Tongue (tissue), 1 donor: ENCODE measurements at regions not wholly inside any gene's neighbourhood (a gene's known extent, or its start where the extent isn't known, plus 50 kb on each side); places are given as distances from the start of the nearest gene placed in this dataset.
A peak's percentile ranks its signal among the peaks of the same experiment; 100 is the strongest.

ENCODE experiments used
- DNase-seq: peaks from one replicate; pipeline ENCODE4 v3.0.0-alpha.2; 2015

- DNase-seq: no peak
These were observed 188.2 kb downstream of the CCT6B start for GRCh38 chr17:34773036-34773435.

- DNase-seq: no peak
These were observed 189.4 kb downstream of the CCT6B start for GRCh38 chr17:34771891-34772290.

DNA sequence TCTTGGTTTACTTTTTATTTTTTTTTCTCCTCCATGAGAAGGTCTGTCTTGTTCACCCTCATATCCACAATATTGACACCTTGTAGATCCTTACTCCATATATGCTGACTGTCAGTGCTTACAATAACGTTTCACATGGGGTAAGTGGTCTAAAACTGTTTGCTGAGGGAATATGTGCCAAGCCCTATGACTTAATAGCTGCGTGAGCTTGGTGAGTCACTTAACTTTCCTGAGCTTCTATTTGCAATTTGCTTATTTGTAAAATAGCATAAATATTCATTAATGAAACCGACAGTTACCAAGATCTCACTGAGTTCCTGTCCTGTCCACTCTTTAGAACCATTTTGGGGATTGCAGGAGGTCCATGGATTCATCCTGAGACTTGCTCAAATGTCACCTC lies 190.7 kb downstream of the CCT6B start:
- no peak for DNase-seq

GRCh38 chr17:34769899-34770298 lies 190.5 kb downstream of the TMEM132E start:
- DNase-seq: no peak

DNA sequence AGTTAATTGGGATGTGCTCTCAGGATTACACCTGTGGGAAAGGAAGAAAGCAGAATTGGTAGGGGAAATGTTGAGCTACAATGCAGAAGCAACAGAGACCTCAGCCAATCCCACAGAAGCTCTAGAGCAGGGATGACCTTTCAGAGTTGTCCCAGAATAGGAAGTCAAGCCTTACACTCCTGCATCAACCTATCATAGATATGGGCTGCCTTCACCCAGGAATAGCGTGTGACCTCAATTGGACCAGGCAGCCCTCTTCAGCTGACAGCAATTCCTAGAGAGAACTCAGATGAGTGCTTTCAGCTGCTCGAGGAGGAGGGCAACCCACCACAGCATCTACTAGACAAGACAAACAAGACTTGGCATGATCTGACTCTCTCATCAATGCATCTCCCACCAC lies 189.7 kb downstream of the TMEM132E start:
- no peak for DNase-seq

GRCh38 chr17:34765291-34765690 lies 185.9 kb downstream of the TMEM132E start:
- DNase-seq: no peak

DNA sequence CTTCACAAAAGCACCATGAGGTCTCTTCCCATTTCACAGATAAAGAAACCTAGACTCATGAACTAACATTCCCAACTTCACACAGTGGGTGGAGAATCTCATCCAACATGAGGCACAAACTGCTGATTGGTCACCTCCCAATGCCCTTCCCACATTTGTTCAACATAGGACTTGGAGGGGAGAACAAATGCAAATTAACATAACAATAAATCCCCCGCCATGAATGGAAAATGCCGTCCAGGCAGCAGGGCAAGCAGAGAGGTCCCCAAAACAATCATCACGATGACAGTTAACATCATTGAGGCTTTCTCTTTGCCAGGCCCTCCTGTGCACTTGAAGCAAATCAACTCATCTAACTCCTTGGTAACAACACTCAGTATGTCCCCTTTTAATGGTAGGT lies 185.3 kb downstream of the TMEM132E start:
- no peak for DNase-seq

DNA sequence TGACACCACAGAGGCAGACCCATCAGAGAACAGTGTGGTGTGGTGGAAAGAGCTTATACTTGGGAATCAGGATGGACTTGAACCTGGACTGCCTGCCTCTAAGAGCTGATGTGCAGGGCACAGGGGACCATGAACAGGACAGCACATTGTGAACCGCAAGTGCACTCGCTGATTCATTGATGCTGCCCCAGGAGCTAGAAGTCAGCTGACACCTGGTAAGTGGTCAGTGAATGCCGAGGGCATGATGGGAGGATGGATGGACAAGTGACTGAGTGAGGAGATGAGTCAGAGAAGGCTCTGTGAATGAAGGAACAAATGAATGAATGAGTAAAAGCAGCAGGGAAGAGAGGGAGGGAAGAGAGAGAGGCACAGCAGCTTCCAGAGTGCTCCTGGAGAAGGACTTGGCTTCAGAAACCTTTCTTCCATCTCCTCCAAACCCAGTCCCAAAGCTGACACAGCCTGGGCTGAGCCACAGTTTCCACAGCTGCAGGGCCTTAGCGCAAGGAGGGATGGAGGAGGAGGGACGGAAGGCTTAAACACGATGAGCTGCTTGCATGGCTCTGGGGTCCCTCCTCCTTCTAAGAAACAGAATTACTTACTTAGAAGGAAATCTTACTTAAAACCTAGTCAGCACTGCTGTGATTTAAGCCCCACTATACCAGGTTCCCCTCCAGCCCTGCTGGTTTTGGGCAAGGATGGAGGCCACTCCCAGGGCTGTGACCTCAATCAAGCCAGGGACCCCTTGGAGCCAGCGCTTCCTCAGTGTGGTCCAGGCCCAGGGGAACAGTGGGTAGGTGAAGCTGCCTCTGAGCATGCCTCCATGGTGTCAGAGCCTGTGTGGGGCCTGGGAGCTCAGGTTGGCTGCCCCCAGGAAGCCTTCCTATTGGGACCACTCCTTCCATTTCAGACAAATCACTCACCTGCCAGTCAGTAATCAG lies 184.6 kb downstream of the TMEM132E start:
- DNase-seq: peak; percentile 18

GRCh38 chr17:34762078-34762477 lies 182.7 kb downstream of the TMEM132E start:
- no peak for DNase-seq

GRCh38 chr17:34761646-34762045 lies 182.3 kb downstream of the TMEM132E start:
- DNase-seq: no peak

GRCh38 chr17:34760931-34761495 lies 181.6 kb downstream of the TMEM132E start:
- DNase-seq: no peak

DNA sequence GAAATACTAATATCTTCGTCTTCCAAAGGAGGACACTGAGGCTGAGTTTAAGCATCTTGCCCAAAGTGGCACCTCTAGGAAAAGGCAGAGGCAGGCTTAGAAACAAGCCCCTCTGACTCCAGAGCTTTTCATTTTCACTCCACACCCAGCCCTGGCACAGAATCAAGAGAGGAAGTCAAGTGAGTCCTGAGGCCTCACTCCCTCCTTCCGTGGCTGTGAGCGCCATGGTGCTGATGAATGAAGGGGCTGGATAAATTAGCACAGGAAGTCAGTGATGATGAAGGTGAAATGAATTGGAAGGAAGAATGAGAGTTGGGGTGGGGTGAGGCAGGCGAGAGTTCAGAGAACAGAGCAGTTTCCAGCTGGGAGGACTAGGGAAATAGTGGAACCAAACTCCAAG lies 179.3 kb downstream of the TMEM132E start:
- no peak for DNase-seq

DNA sequence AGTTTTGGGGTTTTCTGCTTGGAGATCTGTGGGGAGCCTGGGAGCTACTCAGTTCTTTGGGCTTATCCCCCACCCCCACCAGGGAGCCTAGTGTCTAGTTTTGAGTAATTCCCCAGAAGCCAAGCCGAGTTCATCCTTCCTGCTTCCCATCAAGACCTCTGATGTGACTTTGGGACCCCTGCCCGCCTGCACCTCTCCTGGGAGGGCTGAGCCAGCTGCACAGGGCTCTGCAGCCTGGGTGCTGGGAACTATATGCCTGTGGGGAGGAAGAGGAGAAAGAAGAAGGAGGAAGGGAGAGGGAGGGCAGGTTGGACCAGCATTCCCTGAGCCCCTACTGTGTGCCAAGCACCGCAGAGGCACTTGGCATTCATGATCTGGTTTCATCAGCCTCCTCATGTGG lies 178.9 kb downstream of the TMEM132E start:
- DNase-seq: no peak

DNA sequence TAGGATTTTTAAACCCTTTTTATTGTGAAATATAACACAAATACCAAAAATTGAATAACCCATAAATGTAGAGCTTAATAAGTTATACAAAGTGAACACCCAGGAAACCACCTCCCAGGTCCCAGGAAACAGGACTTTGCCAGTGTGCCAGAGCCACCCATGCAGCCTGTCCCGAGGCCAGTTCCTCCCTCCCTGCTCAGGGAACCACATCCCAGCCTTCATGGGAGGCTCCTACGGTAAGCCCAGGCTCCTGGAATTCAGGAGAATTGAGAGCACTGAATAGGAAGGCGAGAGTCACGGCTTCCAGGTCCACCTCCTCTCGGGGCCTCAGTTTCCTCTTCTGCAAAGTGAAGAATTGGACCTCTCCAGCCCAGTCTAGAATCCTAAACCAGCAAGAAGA lies 178.2 kb downstream of the TMEM132E start:
- DNase-seq: no peak

DNA sequence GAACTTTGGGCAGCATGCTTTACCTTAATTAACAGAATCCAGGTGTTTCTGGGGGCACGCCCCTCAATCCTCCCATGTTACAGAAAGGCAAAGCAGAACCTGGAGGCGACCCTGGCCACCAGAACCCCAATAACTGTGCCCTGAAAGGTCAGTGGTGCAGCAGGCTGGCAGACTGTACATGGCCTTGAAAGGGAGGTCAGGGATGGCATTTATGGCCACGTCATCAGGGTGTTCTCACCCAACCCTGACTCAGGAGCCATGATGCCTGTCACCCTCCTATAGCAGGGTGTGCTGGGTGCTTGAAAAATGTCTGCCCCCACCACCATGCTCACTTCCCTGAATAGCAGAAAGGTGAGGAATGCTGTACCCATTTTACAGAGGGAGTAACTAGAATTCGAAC lies 177.7 kb downstream of the TMEM132E start:
- DNase-seq: no peak

DNA sequence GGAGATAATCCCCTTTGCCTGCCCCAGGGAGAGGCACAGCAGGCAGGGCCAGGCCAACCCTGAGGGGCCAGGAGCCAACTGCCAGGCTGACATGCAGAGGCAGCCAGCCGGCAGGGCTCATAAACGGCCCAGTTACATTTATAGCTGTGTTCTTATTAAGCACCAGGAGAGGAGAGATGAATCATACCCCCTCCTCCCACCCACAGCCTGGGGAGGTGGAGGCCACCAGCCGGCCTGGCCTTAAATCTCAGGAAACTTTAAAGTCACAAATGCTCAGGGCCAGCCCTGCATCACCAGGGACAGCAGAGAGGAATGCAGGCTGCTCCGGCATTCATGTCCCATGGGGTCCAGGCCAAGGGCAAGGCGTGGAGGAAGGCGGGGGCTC lies 177.2 kb downstream of the TMEM132E start:
- no peak for DNase-seq

- DNase-seq: no peak
These were observed 176.7 kb downstream of the TMEM132E start for GRCh38 chr17:34755981-34756636.

- no peak for DNase-seq
These were observed 176.0 kb downstream of the TMEM132E start for GRCh38 chr17:34755371-34755770.

DNA sequence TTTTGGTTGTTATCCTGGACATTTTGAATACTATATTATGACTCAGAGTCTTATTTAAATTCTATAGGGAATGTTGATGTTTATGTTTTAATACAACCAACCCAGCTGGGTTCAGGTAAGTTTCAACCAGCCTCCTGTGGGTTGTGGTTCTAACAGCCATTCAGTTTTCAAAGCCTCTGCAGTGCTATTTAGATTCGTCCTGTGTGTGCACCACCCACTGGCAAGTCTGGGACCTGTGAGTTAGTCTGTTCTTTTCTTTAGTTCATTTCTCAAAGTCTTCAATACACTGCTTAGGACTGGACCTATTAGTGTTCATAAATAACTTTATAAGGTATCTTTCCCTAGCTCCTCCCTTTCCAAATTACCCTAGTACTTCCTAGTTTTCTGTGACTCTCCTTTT lies 170.6 kb downstream of the TMEM132E start:
- DNase-seq: no peak

DNA sequence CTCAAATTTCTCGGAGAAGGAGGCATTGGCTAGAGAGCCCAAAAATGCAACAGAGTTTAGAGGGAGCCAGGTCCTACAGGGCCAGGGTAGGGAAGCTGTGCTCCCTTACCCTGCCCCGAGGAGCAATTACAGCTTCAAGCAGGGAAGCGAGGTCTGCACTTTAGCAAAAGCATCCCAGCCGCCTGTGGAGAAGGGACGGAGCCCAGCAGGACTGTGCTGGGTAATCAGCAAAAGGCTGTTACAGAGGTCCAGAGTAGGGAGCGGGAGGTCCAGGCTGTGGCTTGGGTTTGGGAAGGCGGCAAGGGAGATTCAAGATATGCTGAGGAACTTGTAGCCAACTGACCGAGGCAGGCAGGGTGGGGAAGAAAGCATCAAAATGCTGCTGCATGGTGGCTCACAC lies 162.6 kb downstream of the TMEM132E start:
- no peak for DNase-seq

DNA sequence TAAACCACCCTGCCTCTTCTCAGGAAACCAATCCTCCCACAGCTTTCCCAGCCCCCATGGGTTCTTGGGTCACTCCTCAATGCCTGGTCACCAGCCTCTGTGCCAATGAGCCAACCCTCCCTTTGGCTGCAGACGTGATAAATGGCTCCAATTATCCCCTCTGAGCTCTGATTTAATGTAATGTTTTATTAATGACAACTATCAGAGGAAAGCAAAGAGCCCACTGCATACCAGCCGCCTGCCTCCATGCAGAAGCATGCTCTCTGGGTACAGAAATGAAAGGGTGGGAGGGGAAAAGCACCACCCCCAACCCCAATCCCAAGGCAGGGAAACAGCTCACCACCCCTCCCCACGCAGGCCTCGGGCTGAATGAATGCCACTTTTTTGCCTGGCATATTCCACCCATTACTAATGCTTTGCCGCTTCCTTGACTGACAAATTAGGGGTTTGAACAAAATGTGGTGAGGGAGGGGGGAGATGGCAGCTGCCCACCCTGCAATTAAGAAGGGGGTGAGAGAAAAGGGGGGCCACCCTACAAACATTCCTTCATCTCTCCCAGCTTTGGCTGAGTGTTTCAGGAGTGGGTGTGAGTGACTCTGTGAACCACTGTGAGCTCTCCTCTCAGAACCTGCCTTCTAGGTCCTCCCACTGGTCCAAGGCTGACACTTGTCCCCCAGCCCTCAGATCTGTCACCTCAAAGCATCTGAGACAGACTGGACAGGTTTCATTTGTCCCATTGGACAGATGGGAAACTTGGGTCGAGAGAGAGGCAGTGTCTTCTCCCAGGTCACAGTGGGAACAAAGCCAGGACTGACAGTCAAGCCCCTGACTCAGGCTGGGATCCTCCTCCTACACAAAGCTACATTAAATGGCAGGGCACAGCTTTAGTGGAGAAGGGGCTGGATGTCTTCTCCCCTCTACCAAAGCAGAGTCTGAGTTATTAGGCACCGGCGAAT lies 161.5 kb downstream of the TMEM132E start:
- no peak for DNase-seq

- no peak for DNase-seq
These were observed 160.0 kb downstream of the TMEM132E start for GRCh38 chr17:34739386-34739785.
